Osteocyte (in vitro differentiated cells): ENCODE measurements at regions not wholly inside any gene's neighbourhood (a gene's known extent, or its start where the extent isn't known, plus 50 kb on each side); places are given as distances from the start of the nearest gene placed in this dataset.

Experiments
- DNase-seq: peaks from one replicate; pipeline ENCODE4 v3.0.0; 2021; ENCODE audit warnings: mixed read lengths; ENCODE audit not compliant: unreplicated experiment; ENCODE audit errors: extremely low spot score
- H3K27ac Mint-ChIP-seq: one replicate; pipeline ENCODE4 v1.8.0; 2021; ENCODE audit warnings: mild to moderate bottlenecking, mixed read lengths; ENCODE audit not compliant: unreplicated experiment
- H3K27me3 Mint-ChIP-seq: one replicate; pipeline ENCODE4 v1.8.0; 2021; ENCODE audit warnings: mixed read lengths; ENCODE audit not compliant: unreplicated experiment
- H3K36me3 Mint-ChIP-seq: one replicate; pipeline ENCODE4 v1.8.0; 2021; ENCODE audit warnings: mixed read lengths; ENCODE audit not compliant: unreplicated experiment
- H3K4me1 Mint-ChIP-seq: one replicate; pipeline ENCODE4 v1.8.0; 2021; ENCODE audit warnings: mixed read lengths; ENCODE audit not compliant: unreplicated experiment
- H3K4me3 Mint-ChIP-seq: one replicate; pipeline ENCODE4 v1.8.0; 2021; ENCODE audit warnings: mild to moderate bottlenecking, moderate library complexity, mixed read lengths; ENCODE audit not compliant: unreplicated experiment
- H3K9me3 Mint-ChIP-seq: one replicate; pipeline ENCODE4 v1.8.0; 2021; ENCODE audit warnings: mixed read lengths; ENCODE audit not compliant: unreplicated experiment
- CTCF ChIP-seq: fragments of 200-600 bp; sonication (generic); IDR thresholded peaks from 2 replicates; pipeline ENCODE4 v1.5.0; 2021; ENCODE audit warnings: antibody characterized with exemption, mild to moderate bottlenecking, moderate library complexity

- Mint-ChIP-seq H3K27ac (no peak overlapping the region), H3K4me1 (no peaks in the 10 kb centered on the region), H3K27me3 (no peaks in the 10 kb centered on the region), H3K9me3 (peaks cover 31% of the 10 kb centered on the region), H3K36me3 (no peaks in the 10 kb centered on the region), H3K4me3 (no peak overlapping the region)
- DNase-seq = no peak
- no peak for TF ChIP-seq CTCF
These were observed 722.8 kb upstream of the RAB6C start for GRCh38 chr2:129256642-129257041.

GRCh38 chr2:129262934-129263333 lies 716.5 kb upstream of the RAB6C start:
- Mint-ChIP-seq H3K27me3 (no peaks in the 10 kb centered on the region), H3K4me3 (no peak overlapping the region), H3K27ac (no peak overlapping the region), H3K9me3 (peaks cover 54% of the 10 kb centered on the region), H3K36me3 (no peaks in the 10 kb centered on the region), H3K4me1 (no peaks in the 10 kb centered on the region)
- TF ChIP-seq CTCF = no peak
- DNase-seq = no peak

GRCh38 chr2:129263939-129264338 lies 715.5 kb upstream of the RAB6C start:
- Mint-ChIP-seq H3K4me1 (no peaks in the 10 kb centered on the region), H3K4me3 (no peak overlapping the region), H3K36me3 (no peaks in the 10 kb centered on the region), H3K9me3 (peaks cover 50% of the 10 kb centered on the region), H3K27me3 (no peaks in the 10 kb centered on the region), H3K27ac (no peak overlapping the region)
- TF ChIP-seq CTCF = no peak
- no peak for DNase-seq

- Mint-ChIP-seq H3K9me3 (peaks cover 56% of the 10 kb centered on the region), H3K4me3 (no peak overlapping the region), H3K27me3 (no peaks in the 10 kb centered on the region), H3K27ac (no peak overlapping the region), H3K4me1 (no peaks in the 10 kb centered on the region), H3K36me3 (no peaks in the 10 kb centered on the region)
- DNase-seq = no peak
- no peak for TF ChIP-seq CTCF
These were observed 711.9 kb upstream of the RAB6C start for GRCh38 chr2:129267559-129267958.

- H3K4me3 Mint-ChIP-seq = no peak overlapping the region
- TF ChIP-seq CTCF = no peak
- DNase-seq = no peak
- H3K36me3 Mint-ChIP-seq = no peaks in the 10 kb centered on the region
- no peaks in the 10 kb centered on the region for H3K4me1 Mint-ChIP-seq
- peaks cover 47% of the 10 kb centered on the region for H3K9me3 Mint-ChIP-seq
- H3K27me3 Mint-ChIP-seq = no peaks in the 10 kb centered on the region
- no peak overlapping the region for H3K27ac Mint-ChIP-seq
These were observed 706.0 kb upstream of the RAB6C start for GRCh38 chr2:129273266-129274037.
